GM19324 (cell line): ENCODE measurements at regions not wholly inside any gene's neighbourhood (a gene's known extent, or its start where the extent isn't known, plus 50 kb on each side); places are given as distances from the start of the nearest gene placed in this dataset.
"Not testable (repeated sequence)": the region's sequence is repeated elsewhere in the genome, so short reads cannot be mapped to it uniquely, and the experiment has no call there.

ENCODE experiments used
- ATAC-seq: cut with Tn5 transposase; IDR thresholded peaks from one replicate; pipeline ENCODE4 v1.9.1; 2021; ENCODE audit warnings: mild to moderate bottlenecking, moderate library complexity; ENCODE audit not compliant: unreplicated experiment, low FRiP score

GRCh38 chr2:144738749-144739148, 218.8 kb upstream of the ZEB2 start:
- ATAC-seq = no peak

DNA sequence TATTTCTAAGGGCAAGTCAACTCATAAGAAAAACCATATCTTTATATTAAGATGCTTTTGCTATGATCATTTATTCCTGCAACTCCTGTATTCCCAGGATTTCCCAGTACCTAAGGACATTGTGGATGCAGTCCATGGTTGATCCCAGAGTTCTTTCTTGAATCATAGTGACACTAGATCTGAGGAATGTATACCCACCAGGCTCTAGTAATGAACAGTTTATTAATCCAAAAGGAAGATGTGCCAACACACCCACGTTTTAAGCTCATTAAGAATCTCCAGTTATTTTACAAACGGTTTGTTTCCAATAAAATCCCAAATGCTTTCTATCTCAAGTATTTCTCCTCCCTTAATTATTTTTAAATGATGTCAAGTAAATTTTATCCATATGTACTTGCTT, 210.8 kb upstream of the ZEB2 start:
- no peak for ATAC-seq

GRCh38 chr2:144724460-144724859, 204.5 kb upstream of the ZEB2 start:
- not testable (repeated sequence) for ATAC-seq

GRCh38 chr2:144718376-144718775, 198.5 kb upstream of the ZEB2 start:
- no peak for ATAC-seq

DNA sequence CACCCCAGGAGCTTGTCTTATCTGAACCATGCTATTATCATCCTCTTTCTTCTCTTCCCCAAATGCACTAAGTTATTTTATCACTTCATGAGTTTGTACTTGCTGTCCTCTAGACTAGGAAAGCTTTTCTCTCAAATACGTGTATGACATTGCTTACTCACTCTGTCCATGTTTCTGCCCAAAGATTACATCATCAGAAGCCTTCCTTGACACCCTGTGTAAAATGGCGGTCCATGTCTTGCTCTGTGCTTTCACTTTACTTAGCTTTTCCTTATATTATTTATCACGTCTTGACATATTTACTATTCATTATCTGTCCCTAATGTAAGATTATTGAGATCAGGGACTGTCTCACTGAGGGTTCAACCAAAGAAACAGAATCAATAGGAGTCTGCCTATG, 196.1 kb upstream of the ZEB2 start:
- ATAC-seq = no peak

- no peak for ATAC-seq
These were observed 193.5 kb upstream of the ZEB2 start for GRCh38 chr2:144713410-144713809.

DNA sequence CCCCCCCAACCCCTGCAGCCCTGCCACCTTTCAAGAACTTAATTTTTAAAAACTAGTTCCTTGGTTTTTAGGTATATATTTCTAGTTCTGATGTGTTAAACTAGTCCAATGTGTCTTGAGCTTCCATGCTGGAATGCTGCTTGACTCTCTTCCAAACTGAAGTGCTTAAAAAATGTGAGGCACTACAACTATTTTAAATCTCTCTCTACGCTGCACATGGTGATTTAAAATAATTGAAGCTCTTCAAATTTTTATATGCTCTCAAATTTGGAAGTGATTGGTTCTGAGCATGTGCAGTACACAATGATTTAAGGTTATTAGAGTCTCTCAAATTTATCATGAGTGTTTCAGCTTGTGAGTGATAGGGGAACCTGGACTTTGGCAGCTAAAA, 192.6 kb upstream of the ZEB2 start:
- no peak for ATAC-seq

GRCh38 chr2:144711630-144712549, 192.0 kb upstream of the ZEB2 start:
- no peak for ATAC-seq

DNA sequence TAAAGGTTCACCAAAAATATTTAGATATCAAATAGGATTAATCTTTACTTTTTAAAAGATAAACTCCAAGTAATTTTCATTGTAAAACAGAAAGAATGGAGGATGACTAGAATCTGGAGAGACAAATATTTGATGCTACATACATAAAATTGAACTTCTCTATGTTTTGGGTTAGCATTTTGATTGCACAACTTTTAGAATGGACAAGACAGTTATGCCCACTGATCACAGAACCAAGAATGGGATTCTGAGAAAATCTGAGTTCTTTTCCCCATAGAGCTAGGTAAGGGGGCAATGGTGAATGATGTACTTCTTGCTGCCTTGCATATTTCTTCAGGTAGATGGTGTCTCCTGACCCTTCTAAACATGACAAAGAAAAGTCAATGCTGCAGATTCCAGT, 191.2 kb upstream of the ZEB2 start:
- no peak for ATAC-seq

- no peak for ATAC-seq
These were observed 188.7 kb upstream of the ZEB2 start for GRCh38 chr2:144708626-144709025.

DNA sequence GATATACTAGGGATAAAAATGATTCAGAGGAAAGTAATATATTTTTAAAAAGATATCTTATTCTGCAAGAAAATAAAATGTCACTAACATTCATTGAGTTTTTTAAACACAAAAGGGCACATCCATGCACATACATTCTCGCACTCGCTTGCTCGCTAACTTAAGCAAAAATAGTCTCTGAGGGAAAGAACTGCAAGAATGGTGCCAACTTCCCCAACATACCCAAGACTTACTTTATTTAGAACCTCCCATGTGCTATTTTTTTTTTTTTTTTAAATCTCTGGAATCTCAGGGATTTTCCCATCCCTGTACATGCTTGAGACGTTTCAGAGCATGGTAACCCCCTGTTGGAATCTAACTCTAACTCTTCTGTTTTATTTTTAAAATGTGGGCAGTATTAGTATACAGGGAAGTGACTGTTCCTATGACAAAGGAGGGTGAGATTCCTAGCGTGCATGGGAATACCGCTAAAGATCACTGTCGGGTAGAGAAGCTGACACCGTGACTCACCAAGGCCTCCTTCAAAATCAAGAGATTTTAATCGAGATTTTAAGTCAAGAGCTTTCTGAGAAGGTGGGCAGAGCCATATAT, 187.9 kb upstream of the ZEB2 start:
- no peak for ATAC-seq

GRCh38 chr2:144706647-144707046, 186.7 kb upstream of the ZEB2 start:
- no peak for ATAC-seq

DNA sequence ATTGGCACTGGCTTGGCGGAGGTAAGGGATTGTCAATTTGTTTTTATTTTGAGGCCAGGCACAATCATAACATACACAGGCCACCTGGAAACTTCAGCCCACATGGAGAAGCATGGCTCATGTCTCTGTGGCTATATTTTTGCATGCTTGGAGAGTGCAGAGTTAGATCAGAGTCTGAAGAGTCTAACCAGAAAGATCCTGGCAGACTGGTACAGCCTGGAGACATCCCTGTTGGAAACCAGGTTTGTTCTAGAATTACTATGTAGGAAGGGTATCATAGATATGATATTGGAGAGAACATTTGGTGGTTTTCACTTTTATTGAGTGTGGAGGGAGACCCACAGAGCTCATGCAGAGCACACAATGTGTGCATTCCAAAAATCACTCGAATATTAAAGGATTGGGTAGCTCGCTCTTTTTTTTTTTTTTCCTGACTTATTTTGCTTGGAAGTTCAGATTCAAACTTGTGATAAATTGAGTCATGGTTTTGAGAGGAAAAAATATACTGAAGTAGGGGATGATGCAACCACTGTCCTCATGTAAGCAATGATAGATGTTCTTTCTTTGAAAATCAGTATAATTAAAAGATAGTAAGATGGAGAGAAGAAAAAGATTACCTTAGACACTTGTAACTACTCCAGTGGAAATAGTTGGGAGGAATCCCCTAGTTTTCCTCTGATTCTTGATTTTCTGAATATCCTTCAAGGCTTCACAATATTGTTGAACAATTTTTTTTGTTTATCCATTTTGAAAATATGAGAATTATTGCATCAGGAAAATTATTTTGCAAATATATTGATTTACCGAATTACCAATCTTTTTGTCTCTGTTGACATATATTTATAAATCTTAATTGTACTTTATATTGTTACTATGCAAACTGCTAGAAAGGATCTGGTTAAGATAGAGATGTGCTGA, 185.7 kb upstream of the ZEB2 start:
- no peak for ATAC-seq

GRCh38 chr2:144704709-144705095, 184.8 kb upstream of the ZEB2 start:
- ATAC-seq = no peak

- no peak for ATAC-seq
These were observed 184.2 kb upstream of the ZEB2 start for GRCh38 chr2:144703852-144704708.

GRCh38 chr2:144702051-144702450, 182.1 kb upstream of the ZEB2 start:
- ATAC-seq = no peak

- ATAC-seq = no peak
These were observed 181.3 kb upstream of the ZEB2 start for GRCh38 chr2:144701259-144701658.

- no peak for ATAC-seq
These were observed 178.2 kb upstream of the ZEB2 start for GRCh38 chr2:144698156-144698555.

DNA sequence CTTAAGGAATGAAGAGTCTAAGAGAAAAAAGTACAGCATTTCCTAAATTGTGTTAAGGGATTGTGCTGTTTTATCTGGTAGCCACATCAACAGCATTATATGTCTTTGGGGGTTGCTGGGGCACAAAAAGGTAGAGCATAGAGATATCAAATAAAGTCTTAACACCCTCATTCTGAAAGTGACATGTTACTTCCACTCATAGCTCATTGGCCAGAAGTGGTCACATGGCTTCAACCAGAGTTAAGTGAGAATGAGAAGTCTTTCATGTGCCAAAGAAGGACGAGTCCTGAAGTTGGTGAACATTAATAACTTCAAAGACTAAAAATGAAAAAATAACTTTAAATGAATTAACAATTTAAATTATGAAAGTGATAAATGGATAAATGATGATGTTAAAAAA, 175.7 kb upstream of the ZEB2 start:
- no peak for ATAC-seq

GRCh38 chr2:144694456-144694855, 174.5 kb upstream of the ZEB2 start:
- ATAC-seq = no peak
